Neural cell (in vitro differentiated cells): ENCODE measurements at regions not wholly inside any gene's neighbourhood (a gene's known extent, or its start where the extent isn't known, plus 50 kb on each side); places are given as distances from the start of the nearest gene placed in this dataset.

Experiments
- H2AFZ ChIP-seq: fragments of 200-600, 300-800 bp; sonication (generic), shearing (Covaris generic); 2 replicates; pipeline ENCODE4 v1.6.0; 2014; ENCODE audit warnings: low read depth, mild to moderate bottlenecking, antibody characterized with exemption, low read length, moderate library complexity
- H3F3A ChIP-seq: fragments of 200-600 bp; shearing (Covaris generic); 2 replicates; pipeline ENCODE4 v1.6.1; 2016; ENCODE audit warnings: mild to moderate bottlenecking, moderate library complexity, mixed read lengths, antibody characterized with exemption, low read length; ENCODE audit not compliant: insufficient read depth, poor library complexity, severe bottlenecking
- H3K27ac ChIP-seq: fragments of 200-600, 300-800 bp; sonication (generic), shearing (Covaris generic); 2 replicates; pipeline ENCODE4 v1.5.1; 2014; ENCODE audit warnings: mild to moderate bottlenecking, low read length, moderate library complexity
- H3K27me3 ChIP-seq: fragments of 300-800, 200-600 bp; sonication (generic), shearing (Covaris generic); 2 replicates; pipeline ENCODE4 v1.6.0; 2014; ENCODE audit warnings: mild to moderate bottlenecking, low read depth, low read length, moderate library complexity; ENCODE audit not compliant: insufficient read depth
- H3K36me3 ChIP-seq: fragments of 300-800, 200-600 bp; sonication (generic), shearing (Covaris generic); 2 replicates; pipeline ENCODE4 v1.5.1; 2014; ENCODE audit warnings: mild to moderate bottlenecking, antibody characterized with exemption, low read length, moderate library complexity; ENCODE audit not compliant: insufficient read depth
- H3K4me2 ChIP-seq: fragments of 300-800, 200-600 bp; sonication (generic), shearing (Covaris generic); 2 replicates; pipeline ENCODE4 v1.6.0; 2014; ENCODE audit warnings: mild to moderate bottlenecking, low read length
- H3K4me3 ChIP-seq: fragments of 300-800, 200-600 bp; sonication (generic), shearing (Covaris generic); 2 replicates; pipeline ENCODE4 v1.5.1; 2014; ENCODE audit warnings: mild to moderate bottlenecking, low read length, moderate library complexity
- H3K79me2 ChIP-seq: fragments of 200-600 bp; shearing (Covaris generic); replicated peaks from 2 replicates; pipeline ENCODE4 v1.6.0; 2014; ENCODE audit warnings: mild to moderate bottlenecking, low read length, moderate library complexity; ENCODE audit not compliant: insufficient read depth
- H3K9ac ChIP-seq: fragments of 300-800, 200-600 bp; sonication (generic), shearing (Covaris generic); 2 replicates; pipeline ENCODE4 v1.6.1; 2016; ENCODE audit warnings: mild to moderate bottlenecking, low read length, mixed read lengths
- H3K9me2 ChIP-seq: fragments of 200-600 bp; shearing (Covaris generic); 2 replicates; pipeline ENCODE4 v1.6.1; 2016; ENCODE audit warnings: mild to moderate bottlenecking, low read length, mixed read lengths; ENCODE audit not compliant: insufficient read depth
- H3K9me3 ChIP-seq: fragments of 200-600, 300-800 bp; sonication (generic), shearing (Covaris generic); 2 replicates; pipeline ENCODE4 v1.6.1; 2016; ENCODE audit warnings: mild to moderate bottlenecking, mixed run types, low read length, moderate library complexity, mixed read lengths
- H4K20me1 ChIP-seq: fragments of 200-600 bp; shearing (Covaris generic); 2 replicates; pipeline ENCODE4 v1.6.1; 2016; ENCODE audit warnings: mild to moderate bottlenecking, mixed run types; ENCODE audit not compliant: insufficient read depth
- EP300 ChIP-seq: fragments of 450-650 bp; conservative IDR thresholded peaks from 2 replicates; pipeline ENCODE4 v1.6.1; 2014; ENCODE audit warnings: antibody characterized with exemption, mild to moderate bottlenecking, moderate library complexity; ENCODE audit not compliant: poor library complexity, severe bottlenecking
- EZH2 ChIP-seq: fragments of 200-600, 300-800 bp; shearing (Covaris generic), sonication (generic); IDR thresholded peaks from 2 replicates; pipeline ENCODE4 v1.6.1; 2014; ENCODE audit warnings: antibody characterized with exemption, low read length, borderline replicate concordance, mild to moderate bottlenecking; ENCODE audit not compliant: insufficient read depth, poor library complexity, severe bottlenecking
- MXI1 ChIP-seq: fragments of 450-650 bp; conservative IDR thresholded peaks from 2 replicates; pipeline ENCODE4 v1.6.1; 2014; ENCODE audit warnings: antibody characterized with exemption, mild to moderate bottlenecking; ENCODE audit not compliant: poor library complexity, severe bottlenecking
- POLR2AphosphoS5 ChIP-seq: IDR thresholded peaks from 2 replicates; pipeline ENCODE4 v1.6.1; 2012
- RAD21 ChIP-seq: fragments of 450-650 bp; conservative IDR thresholded peaks from 2 replicates; pipeline ENCODE4 v1.6.1; 2014; ENCODE audit warnings: antibody characterized with exemption, mild to moderate bottlenecking, moderate library complexity
- SMC3 ChIP-seq: fragments of 450-650 bp; conservative IDR thresholded peaks from 2 replicates; pipeline ENCODE4 v1.6.1; 2014; ENCODE audit warnings: antibody characterized with exemption, mild to moderate bottlenecking, moderate library complexity; ENCODE audit not compliant: poor library complexity
- TAF1 ChIP-seq: IDR thresholded peaks from 2 replicates; pipeline ENCODE4 v1.6.1; 2012; ENCODE audit warnings: low read depth
- TF ChIP-seq, protein P1 (sequence below): IDR thresholded peaks from 2 replicates; pipeline ENCODE4 v1.6.1; 2012; ENCODE audit warnings: borderline replicate concordance
- TF ChIP-seq, protein P2 (sequence below): fragments of 450-650 bp; IDR thresholded peaks from 2 replicates; pipeline ENCODE4 v1.5.1; 2014; ENCODE audit warnings: antibody characterized with exemption, mild to moderate bottlenecking, moderate library complexity; ENCODE audit not compliant: poor library complexity, severe bottlenecking

DNA sequence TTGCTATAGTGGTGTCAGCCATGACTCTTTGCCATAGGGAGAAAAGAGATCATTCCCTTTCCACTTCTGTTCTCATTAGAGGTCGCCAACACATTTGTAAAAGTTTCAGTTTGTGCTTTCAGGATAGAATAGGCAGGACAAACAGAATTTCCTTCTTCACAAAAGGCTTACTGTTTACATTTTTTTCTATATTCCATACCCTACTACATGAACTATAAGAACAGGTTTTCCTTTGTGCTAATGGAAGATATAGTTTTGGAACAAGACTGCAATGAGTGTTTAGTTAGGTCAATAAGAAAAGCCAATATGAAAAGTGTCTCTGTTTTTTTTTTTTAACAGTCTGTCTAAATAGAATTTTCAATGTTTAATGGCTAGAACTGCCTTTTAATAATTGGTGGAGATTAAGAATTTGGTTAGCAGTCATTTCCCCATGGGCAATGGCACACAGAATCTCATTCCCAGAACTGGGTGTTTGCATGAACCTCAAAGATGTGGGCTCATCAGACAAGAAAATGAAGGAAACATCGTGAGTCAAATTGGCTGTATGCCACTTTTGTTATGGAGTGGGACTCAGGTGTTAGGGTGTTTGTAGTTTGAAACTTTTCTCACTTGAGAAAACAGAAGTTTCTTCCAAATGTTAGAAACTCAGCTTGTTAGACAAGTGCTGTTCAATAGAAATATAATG, 75.2 kb upstream of the PRLR start:
- no peak overlapping the region for H3K9ac ChIP-seq
- H3F3A ChIP-seq: no peaks in the 10 kb centered on the region
- H2AFZ ChIP-seq: no peak overlapping the region
- H3K79me2 ChIP-seq: no peaks in the 10 kb centered on the region
- TF ChIP-seq EZH2: no peak
- TF ChIP-seq POLR2AphosphoS5: no peak
- no peak for TF ChIP-seq EP300
- TF ChIP-seq TAF1: no peak
- no peak overlapping the region for H3K4me2 ChIP-seq
- no peak overlapping the region for H3K27ac ChIP-seq
- H3K36me3 ChIP-seq: no peaks in the 10 kb centered on the region
- no peak overlapping the region for H3K4me3 ChIP-seq
- H3K9me3 ChIP-seq: no peaks in the 10 kb centered on the region
- H4K20me1 ChIP-seq: no peaks in the 10 kb centered on the region
- no peaks in the 10 kb centered on the region for H3K27me3 ChIP-seq
- H3K9me2 ChIP-seq: no peaks in the 10 kb centered on the region

DNA sequence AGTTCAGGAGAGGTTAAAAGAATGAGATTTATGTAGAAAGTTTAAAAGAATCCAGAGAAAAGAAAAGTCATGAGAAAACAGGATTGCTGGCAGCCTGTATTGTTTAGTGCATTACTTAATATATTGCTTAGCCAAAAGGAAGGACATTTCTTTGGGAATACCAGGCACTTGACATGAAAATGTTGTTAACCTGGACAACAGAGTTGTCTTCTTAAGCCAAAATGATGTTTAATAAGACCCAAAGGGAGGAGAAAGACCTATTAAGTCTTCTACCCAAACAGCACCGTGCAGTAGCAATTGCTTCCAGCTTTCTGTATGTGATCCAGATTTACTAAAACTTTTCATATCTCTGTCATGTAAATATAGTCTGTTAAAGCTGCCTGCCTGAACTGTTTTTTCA, 74.0 kb upstream of the PRLR start:
- Histone ChIP-seq H3K9ac (no peak overlapping the region), H3K9me3 (no peaks in the 10 kb centered on the region), H3K4me3 (no peak overlapping the region), H3K79me2 (no peaks in the 10 kb centered on the region), H3K4me2 (no peak overlapping the region), H3K36me3 (no peaks in the 10 kb centered on the region), H3K27me3 (no peaks in the 10 kb centered on the region), H2AFZ (no peak overlapping the region), H3K27ac (no peak overlapping the region), H3F3A (no peaks in the 10 kb centered on the region), H4K20me1 (no peaks in the 10 kb centered on the region), H3K9me2 (no peaks in the 10 kb centered on the region)
- no peak for TF ChIP-seq MXI1
- TF ChIP-seq POLR2AphosphoS5: no peak
- TF ChIP-seq EZH2: no peak
- TF ChIP-seq RAD21: no peak
- no peak for TF ChIP-seq SMC3
- TF ChIP-seq, protein P1, sequence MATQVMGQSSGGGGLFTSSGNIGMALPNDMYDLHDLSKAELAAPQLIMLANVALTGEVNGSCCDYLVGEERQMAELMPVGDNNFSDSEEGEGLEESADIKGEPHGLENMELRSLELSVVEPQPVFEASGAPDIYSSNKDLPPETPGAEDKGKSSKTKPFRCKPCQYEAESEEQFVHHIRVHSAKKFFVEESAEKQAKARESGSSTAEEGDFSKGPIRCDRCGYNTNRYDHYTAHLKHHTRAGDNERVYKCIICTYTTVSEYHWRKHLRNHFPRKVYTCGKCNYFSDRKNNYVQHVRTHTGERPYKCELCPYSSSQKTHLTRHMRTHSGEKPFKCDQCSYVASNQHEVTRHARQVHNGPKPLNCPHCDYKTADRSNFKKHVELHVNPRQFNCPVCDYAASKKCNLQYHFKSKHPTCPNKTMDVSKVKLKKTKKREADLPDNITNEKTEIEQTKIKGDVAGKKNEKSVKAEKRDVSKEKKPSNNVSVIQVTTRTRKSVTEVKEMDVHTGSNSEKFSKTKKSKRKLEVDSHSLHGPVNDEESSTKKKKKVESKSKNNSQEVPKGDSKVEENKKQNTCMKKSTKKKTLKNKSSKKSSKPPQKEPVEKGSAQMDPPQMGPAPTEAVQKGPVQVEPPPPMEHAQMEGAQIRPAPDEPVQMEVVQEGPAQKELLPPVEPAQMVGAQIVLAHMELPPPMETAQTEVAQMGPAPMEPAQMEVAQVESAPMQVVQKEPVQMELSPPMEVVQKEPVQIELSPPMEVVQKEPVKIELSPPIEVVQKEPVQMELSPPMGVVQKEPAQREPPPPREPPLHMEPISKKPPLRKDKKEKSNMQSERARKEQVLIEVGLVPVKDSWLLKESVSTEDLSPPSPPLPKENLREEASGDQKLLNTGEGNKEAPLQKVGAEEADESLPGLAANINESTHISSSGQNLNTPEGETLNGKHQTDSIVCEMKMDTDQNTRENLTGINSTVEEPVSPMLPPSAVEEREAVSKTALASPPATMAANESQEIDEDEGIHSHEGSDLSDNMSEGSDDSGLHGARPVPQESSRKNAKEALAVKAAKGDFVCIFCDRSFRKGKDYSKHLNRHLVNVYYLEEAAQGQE: no peak
- TF ChIP-seq TAF1: no peak
- TF ChIP-seq EP300: no peak
- TF ChIP-seq, protein P2, sequence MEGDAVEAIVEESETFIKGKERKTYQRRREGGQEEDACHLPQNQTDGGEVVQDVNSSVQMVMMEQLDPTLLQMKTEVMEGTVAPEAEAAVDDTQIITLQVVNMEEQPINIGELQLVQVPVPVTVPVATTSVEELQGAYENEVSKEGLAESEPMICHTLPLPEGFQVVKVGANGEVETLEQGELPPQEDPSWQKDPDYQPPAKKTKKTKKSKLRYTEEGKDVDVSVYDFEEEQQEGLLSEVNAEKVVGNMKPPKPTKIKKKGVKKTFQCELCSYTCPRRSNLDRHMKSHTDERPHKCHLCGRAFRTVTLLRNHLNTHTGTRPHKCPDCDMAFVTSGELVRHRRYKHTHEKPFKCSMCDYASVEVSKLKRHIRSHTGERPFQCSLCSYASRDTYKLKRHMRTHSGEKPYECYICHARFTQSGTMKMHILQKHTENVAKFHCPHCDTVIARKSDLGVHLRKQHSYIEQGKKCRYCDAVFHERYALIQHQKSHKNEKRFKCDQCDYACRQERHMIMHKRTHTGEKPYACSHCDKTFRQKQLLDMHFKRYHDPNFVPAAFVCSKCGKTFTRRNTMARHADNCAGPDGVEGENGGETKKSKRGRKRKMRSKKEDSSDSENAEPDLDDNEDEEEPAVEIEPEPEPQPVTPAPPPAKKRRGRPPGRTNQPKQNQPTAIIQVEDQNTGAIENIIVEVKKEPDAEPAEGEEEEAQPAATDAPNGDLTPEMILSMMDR: no peak
